ENCODE measurements at regions not wholly inside any gene's neighbourhood (a gene's known extent, or its start where the extent isn't known, plus 50 kb on each side); places are given as distances from the start of the nearest gene placed in this dataset.

GRCh38 chr2:57908736-57909161 is 137.9 kb upstream of the VRK2 start:
- ATAC-seq (no peak), DNase-seq (ENCODE audit: low read depth, low spot score) (no peak)
- no peaks in the 10 kb centered on the region for H3K9me3 ChIP-seq (ENCODE audit: control insufficient read depth, insufficient read depth, low read depth, low read length)
- in situ Hi-C loops (cut with HindIII; ENCODE audit: low pct_unique_long_range_greater_than_20kb, low sequenced_read_pairs) (no loop called here), intact Hi-C loops (cut with micrococcal nuclease; ENCODE audit: unreplicated experiment) (no loop called here)
- H3K27me3 ChIP-seq (ENCODE audit: control insufficient read depth, insufficient read depth, low read length), result no peaks in the 10 kb centered on the region
- BruUV-seq (replicated peaks), result no TSS peak
- H3K27ac ChIP-seq (ENCODE audit: low read length), result no peak overlapping the region
- ChIA-PET CTCF (no interaction called here), POLR2A (no interaction called here)
- H3K36me3 ChIP-seq (ENCODE audit: control insufficient read depth, insufficient read depth, low read length), result no peaks in the 10 kb centered on the region
- H3K4me1 ChIP-seq (ENCODE audit: control insufficient read depth, insufficient read depth, low read length), result no peaks in the 10 kb centered on the region
- H3K4me3 ChIP-seq (ENCODE audit: low read depth in 2 of 2, low read length in 2 of 2), result no peak overlapping the region
- TF ChIP-seq SIN3A (IDR thresholded peaks at IDR 0.05; ENCODE audit: borderline replicate concordance, insufficient read depth, low read depth, low read length) (no peak), CTCF (IDR thresholded peaks at IDR 0.05) (no peak), POLR2AphosphoS5 (IDR thresholded peaks at IDR 0.05; ENCODE audit: low read depth, low read length) (no peak), TCF7L2 (IDR thresholded peaks at IDR 0.05; ENCODE audit: low read depth, low read length) (no peak)
- TF ChIP-seq, protein P1, sequence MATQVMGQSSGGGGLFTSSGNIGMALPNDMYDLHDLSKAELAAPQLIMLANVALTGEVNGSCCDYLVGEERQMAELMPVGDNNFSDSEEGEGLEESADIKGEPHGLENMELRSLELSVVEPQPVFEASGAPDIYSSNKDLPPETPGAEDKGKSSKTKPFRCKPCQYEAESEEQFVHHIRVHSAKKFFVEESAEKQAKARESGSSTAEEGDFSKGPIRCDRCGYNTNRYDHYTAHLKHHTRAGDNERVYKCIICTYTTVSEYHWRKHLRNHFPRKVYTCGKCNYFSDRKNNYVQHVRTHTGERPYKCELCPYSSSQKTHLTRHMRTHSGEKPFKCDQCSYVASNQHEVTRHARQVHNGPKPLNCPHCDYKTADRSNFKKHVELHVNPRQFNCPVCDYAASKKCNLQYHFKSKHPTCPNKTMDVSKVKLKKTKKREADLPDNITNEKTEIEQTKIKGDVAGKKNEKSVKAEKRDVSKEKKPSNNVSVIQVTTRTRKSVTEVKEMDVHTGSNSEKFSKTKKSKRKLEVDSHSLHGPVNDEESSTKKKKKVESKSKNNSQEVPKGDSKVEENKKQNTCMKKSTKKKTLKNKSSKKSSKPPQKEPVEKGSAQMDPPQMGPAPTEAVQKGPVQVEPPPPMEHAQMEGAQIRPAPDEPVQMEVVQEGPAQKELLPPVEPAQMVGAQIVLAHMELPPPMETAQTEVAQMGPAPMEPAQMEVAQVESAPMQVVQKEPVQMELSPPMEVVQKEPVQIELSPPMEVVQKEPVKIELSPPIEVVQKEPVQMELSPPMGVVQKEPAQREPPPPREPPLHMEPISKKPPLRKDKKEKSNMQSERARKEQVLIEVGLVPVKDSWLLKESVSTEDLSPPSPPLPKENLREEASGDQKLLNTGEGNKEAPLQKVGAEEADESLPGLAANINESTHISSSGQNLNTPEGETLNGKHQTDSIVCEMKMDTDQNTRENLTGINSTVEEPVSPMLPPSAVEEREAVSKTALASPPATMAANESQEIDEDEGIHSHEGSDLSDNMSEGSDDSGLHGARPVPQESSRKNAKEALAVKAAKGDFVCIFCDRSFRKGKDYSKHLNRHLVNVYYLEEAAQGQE (IDR thresholded peaks at IDR 0.05; ENCODE audit: insufficient read depth in 1 of 2, low read depth in 2 of 2, low read length in 1 of 2), result no peak

- Histone ChIP-seq H3K9me3 (ENCODE audit: control insufficient read depth, insufficient read depth, low read depth, low read length) (no peaks in the 10 kb centered on the region), H3K27me3 (ENCODE audit: control insufficient read depth, insufficient read depth, low read length) (no peaks in the 10 kb centered on the region), H3K4me1 (ENCODE audit: control insufficient read depth, insufficient read depth, low read length) (no peaks in the 10 kb centered on the region), H3K27ac (ENCODE audit: low read length) (no peak overlapping the region), H3K36me3 (ENCODE audit: control insufficient read depth, insufficient read depth, low read length) (no peaks in the 10 kb centered on the region), H3K4me3 (ENCODE audit: low read depth in 2 of 2, low read length in 2 of 2) (no peak overlapping the region)
- TF ChIP-seq SIN3A (IDR thresholded peaks at IDR 0.05; ENCODE audit: borderline replicate concordance, insufficient read depth, low read depth, low read length) (no peak), POLR2AphosphoS5 (IDR thresholded peaks at IDR 0.05; ENCODE audit: low read depth, low read length) (no peak), TCF7L2 (IDR thresholded peaks at IDR 0.05; ENCODE audit: low read depth, low read length) (no peak), CTCF (IDR thresholded peaks at IDR 0.05) (no peak)
- TF ChIP-seq, protein P1 (IDR thresholded peaks at IDR 0.05; ENCODE audit: insufficient read depth in 1 of 2, low read depth in 2 of 2, low read length in 1 of 2), result no peak
- no TSS peak for BruUV-seq (replicated peaks)
- DNase-seq (ENCODE audit: low read depth, low spot score), result no peak
- in situ Hi-C loops (cut with HindIII; ENCODE audit: low pct_unique_long_range_greater_than_20kb, low sequenced_read_pairs), result no loop called here
- ChIA-PET POLR2A (no interaction called here), CTCF (no interaction called here)
- intact Hi-C loops (cut with micrococcal nuclease; ENCODE audit: unreplicated experiment), result no loop called here
- ATAC-seq, result no peak
These were observed 128.5 kb upstream of the VRK2 start for GRCh38 chr2:57918126-57918525.

Measured in Panc1 (cell line).